HG03442 (cell line): ENCODE measurements at regions not wholly inside any gene's neighbourhood (a gene's known extent, or its start where the extent isn't known, plus 50 kb on each side); places are given as distances from the start of the nearest gene placed in this dataset.
A peak's percentile ranks its signal among the peaks of the same experiment; 100 is the strongest.
"Not testable (repeated sequence)": the region's sequence is repeated elsewhere in the genome, so short reads cannot be mapped to it uniquely, and the experiment has no call there.

Experiments used
- ATAC-seq: cut with Tn5 transposase; IDR thresholded peaks from one replicate; pipeline ENCODE4 v1.9.1; 2021; ENCODE audit warnings: mild to moderate bottlenecking, moderate library complexity; ENCODE audit not compliant: unreplicated experiment

DNA sequence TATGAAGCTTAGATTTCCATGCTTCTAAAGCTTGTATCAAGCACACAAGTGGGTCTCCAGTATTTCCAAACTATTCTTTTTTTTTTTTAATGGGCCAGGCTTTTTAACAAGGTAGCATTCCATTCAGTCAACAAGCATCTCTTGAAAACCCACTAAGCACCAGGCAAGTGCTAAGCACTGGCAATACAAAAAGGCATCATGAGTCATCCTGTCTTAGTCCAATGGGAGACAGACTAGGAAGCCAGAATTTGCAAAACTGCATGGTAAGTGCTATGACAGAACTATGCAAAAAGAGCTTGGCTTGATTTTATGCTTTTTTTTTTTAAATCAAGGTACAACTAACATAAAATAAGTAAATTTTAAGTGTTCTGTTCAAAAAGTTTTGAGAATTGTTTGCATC is 109.3 kb upstream of the DST start:
- no peak for ATAC-seq

DNA sequence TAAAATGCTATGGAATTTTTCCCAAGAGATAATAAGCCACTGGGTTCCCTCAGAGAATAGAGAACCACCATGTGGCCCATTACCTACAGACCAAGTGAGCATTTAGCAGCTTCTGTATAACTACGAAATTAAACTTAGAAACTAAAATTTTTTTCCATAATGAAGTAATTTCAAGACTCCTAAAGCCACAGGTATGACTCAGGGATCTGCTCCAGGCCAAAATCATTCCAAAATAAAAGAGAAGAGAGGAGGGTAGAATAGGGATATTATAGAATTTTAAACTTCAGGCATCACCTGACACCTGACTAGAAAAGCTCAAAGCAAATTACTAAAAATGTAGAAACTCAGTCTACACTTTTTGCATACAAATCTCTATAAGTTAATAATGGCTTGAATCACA is 108.9 kb upstream of the DST start:
- ATAC-seq: no peak

DNA sequence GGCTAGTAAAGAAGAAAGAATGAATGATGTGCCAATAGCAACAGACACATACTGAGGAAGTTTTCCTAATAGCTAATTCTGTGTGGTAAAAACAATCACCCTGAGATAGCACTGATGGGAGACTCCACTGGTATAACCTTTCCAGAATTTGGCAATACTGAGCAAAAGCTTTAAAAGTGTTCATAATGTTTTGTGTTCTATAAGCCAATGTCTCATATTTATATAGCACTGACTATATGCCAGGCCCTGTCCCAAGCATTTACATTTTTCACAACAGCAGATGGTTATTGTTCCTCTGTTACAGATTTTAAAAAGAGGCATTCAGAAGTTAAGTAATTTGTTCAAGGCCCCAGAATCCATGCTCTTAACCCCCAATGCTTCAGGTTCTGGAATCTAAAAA is 108.0 kb upstream of the DST start:
- no peak for ATAC-seq

DNA sequence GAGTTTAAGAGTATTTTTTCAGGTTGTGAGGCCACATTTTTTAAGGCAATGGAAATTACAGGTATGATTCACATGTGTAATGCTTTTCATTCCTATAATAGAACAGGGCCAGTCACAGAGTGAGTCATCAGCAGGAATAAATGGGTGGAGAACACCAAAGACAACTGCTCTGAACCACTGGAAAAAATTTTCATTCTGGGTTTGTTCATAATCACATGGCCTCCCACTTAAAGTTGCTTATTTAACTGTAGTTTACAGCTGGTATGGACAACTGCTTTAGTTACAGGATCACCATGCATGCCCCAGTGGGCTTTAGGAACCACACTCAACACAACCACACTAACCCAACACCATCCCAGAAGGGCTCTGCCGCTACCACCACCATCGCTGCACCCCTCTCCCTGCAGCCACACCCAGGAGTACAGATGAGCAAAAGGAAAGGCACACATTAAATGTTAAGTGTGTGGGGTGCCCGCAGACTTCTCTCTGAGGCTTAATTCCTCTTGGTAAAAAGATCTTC is 107.0 kb upstream of the DST start:
- no peak for ATAC-seq

DNA sequence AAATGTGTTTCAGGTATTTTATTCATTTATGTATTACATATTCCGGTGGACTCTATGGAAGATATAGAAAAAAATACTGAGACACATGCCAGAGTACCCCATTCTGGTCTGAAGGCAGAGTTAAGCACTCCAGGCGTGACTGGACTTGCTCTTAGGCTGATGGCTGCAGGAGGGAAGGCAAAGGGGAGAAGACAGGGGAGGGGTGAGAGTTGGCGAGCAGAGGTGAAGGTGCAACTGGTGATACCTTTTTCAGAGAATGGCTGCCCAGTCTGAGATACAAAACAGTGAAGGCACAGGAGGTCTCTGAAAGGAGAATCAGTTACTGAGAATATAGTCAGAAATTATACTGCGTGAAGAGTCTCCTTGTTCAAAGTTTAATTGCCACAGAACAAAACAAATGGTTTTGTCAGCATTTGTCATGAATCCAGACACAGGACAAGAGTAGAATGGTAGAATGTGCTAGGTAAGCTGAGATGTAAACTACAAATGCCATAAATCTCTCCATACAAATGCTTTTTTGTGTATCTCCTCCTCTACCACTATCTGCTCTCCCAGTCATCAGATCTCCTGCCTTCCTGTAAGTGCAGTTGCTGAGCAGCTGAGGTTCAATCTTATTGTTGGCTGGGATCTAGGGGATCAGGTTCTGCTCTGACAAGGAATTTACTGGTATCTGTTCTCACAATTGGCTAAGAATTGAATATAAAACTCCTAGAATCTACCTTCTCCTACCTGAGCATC is 104.2 kb upstream of the DST start:
- no peak for ATAC-seq

DNA sequence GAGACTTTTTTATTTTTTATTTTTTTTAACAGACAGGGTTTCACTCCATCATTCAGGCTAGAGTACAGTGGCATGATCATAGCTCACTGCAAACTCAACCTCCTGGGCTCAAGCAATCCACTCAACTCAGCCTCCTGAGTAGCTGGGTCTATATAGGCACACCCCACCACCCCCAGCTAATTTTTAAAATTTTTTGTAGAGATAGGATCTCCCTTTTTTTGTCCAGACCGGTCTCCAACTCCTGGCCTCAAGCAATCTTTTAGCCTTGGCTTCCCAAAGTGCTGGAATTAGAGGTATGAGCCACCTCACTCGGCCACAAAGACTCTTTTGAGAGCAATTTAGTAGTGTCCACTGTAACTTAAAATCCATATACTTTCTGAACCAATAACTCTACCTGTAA is 103.3 kb upstream of the DST start:
- ATAC-seq: no peak

DNA sequence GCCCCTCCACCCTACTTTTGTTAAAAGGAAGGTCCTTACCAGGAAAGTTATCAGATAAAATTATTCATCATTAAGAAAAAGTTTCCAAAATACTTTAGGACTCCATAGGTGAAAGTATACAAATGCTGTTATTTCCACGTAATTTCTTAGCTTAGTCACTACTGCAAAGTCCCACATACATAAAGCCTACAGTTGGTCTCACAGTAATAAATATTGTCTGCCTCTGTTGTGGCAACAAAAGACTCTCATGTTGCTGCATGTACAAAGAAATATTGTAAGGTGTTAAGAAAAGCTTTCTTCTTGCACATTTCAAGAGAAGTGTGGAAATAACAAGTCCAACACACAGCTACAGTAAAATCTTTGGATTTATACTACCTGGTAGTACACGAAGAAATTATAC is 102.4 kb upstream of the DST start:
- ATAC-seq: no peak

DNA sequence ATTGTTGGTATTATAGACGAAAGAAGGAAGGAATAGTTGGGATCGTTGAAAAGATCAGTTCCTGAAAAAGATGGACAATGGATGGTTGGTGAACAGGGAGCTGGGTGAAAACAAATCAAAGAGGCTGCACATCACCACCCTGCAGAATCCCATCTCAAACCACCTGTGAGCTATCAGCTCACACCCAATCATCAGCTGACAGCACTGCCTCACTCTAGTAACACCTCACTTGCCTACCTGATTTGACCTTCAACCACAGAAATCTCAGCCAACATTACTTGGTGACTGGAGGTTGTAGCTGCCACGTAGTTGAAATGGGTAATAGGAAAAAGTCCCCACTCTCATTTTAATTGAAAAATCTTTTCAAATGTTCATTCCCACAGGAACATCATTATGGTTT is 101.8 kb upstream of the DST start:
- ATAC-seq: peak; percentile 33

DNA sequence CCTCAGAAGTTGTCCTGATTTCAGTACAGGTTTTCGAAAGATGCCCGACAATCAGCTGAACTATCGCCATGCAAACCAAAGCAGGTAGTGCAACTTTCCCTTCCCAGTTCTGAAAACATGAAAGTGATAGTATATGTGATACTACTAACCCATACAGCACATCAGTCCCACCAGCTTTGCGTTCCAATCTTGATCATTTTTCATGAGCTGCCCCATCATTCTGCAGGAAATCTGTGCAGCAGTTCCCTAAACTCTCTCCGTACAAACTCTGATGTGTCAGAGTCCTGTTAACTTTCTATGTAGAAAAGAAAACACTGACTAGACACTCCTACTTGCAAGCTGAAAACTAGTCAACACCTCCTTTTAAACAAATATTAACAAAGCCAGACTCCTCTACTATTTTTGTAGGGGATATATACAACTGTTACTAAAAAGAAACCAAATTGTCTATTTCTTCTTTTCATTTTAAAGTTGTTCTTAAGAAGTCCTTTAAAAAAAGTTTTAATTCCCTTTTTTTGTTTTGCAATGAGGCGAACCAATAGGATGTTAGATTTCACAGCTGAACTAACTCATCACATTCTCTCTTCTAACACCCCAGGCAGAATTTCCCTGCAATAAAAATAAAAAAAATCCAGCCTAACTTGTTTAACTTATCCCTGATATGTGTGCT is 99.6 kb upstream of the DST start:
- ATAC-seq: peak; percentile 82

DNA sequence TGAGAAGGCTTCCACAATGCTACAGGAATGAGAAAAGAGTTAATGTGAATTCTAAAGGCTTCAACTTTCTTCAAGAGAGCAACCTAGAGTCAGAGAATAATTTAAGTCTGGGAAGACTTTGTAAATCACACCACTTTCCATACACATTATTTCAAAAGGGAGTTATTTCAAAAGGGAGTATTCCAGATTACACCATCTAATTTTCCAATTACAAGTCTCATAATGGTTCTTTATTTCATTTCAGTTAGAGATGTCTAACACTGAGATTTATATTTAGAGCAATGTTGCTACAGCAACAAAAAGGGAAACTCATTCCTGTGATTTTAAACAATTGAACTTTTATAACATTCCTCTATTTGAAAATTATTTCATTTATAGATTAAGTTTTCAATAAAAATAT is 98.8 kb upstream of the DST start:
- no peak for ATAC-seq

DNA sequence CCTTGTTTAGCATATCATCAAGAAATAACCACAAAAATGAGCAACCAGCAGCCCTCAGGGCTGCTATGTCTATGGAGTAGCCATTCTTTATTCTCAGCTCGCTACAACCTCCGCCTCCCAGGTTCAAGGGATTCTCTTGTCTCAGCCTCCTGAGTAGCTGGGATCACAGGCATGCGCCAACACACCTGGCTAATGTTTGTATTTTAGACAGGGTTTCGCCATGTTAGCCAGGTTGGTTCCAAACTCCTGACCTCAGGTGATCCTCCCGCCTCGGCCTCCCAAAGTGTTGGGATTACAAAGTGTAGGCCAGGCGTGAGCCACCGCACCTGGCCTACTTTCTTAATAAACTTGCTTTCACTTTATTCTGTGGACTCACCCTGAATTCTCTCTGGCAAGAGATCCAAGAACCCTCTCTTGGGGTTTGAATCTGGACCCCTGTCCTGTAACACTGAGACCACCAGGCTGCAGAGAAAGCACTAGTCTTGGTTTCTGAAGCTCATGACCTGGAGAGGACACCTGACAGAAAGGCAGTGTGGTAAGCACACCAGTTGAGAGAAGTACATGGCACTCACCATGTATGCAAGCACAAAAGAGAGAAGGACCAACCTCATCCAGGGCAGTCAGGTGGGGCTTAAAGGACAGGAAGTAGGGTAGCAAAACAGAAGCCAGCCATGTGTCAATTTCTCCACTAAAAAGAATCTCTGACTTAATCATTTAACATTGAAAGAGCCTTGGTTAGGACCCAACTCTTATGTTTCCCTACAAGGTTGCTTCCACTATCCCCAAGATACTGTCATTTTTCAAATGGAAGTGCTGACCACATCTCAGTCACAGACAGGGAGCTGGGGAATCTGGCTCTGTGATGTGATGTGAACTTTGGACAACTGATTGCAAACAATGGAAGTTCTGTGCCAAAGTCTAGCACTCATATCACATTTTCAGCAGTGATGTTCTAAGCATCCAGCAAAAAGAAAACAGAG is 97.4 kb upstream of the DST start:
- no peak for ATAC-seq

DNA sequence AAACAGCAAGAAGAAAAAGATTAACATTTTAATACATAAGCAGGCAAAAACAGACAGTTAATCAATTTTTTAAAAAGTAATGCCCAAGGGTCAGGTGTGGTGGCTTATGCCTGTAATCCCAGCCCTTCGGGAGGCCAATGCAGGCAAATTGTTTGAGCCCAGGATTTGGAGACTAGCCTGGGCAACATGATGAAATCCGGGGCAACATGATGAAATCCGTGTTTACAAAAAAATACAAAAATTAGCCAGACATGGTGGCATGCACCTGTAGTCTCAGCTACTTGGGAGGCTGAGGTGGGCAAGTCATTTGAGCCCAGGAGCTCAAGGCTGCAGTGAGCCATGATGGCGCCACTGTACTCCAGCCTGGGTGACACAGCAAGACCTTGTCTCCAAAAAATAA is 94.1 kb upstream of the DST start:
- ATAC-seq: no peak

DNA sequence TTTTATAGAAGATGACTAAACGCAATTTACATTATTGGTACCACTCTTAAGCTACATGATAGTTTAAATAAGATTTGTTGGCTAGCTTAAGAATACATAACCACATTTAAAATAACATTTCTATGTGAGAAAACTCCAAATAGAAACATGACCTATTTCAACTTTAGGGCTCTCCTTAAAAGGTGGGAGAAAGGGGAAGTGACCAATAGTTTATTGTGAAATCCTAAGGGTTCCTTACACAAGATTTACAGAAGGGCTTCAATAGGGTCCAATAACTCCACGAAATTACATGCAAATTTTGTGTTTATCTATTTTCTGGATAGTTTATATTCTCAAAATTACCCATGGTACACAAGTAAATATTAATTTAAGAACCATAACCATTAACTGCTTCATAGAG is 91.6 kb upstream of the DST start:
- no peak for ATAC-seq

DNA sequence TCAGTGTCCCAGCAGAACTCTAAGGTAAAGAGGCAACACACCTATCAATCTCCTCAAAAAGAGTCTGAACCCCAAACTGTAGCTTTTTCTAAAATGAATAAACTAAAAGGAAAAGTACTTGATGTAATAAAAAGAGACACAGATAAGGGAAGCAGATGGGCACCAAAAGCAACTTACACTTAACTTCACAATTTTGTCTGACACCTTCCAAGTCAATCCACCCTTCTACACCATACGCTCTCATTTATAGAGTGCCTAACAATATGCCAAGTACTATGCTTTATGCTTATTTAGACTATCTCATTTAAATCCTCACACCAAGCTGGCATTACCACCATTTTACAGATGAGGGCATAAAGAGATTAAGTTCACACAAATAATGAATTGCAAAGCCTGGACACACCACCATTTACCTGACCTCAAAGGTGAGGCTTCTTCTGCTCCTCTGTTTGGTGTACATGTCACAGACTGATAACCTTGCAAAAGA is 90.6 kb upstream of the DST start:
- ATAC-seq: no peak

DNA sequence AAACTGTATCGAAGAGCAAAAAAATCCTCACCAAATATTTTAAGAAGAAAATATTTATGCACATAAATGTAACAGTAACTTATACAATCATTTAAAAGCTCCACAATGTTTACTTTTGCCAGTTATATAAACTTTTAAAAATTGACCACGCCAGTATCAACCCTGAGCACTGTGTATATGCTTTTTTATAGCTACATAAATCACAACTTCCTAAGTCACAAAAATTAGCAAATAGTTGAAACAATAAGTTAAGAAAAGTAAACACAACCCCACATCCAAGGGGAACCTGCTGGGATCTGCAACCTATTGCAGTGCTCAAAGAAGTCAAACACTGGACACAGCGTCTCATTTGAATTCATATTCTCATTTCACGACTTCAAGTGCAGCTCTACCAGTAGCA is 89.8 kb upstream of the DST start:
- no peak for ATAC-seq

DNA sequence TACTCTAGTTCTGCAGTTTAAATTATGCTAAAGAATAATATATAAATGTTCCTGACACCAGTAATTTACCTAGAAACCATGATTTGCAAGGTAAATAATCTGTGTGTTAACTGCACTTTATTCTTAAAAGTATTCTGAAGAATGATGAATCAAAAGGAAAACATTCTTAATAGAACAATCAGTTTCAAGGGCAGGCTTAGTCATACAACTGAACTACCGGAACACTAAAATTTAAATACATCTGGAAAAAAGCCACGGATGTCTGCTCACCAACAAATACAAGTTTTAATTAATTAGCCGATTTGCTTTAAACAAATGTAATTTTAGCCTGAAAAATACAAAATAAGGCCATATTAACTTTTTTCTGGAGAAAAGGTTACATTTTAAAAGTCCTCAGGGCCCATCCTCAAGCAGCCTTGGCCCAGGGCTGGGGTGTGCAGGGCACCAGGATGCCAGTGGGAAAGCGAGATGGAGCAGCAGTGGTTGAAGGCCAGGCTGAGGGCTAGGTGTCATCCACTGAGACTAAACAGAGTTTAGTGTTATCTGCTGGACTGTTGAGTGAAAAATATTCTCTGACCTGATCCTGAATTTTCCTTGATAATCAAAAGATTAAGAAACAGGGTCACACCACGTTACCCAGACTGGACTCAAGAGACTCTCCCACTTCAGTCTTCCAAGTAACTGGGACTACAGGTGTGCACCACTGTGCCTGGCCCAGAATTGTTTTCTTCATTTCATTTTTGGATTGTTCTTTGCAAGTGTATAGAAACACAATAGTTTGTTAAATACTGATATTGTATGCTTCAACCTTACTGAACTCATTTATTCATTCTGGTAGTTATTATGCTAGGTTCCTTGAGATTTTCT is 88.2 kb upstream of the DST start:
- no peak for ATAC-seq

DNA sequence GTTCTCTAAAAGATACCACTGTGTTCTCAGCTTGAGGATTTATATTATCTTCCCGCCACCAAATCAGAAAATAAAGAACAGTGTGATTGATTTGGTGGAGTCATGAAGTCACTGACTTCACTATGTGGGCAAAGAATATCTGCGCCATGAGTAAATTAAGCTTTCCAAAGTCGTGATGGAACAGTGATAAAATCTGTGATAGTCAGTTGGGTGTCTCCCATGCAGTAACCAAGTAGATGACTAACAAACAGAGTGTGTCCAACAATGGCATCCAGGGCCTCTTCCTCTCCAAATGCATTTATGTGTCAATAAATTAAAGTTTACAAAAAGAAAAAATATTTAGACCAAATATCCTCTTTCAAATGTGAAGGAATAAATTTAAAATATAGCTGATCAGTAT is 87.0 kb upstream of the DST start:
- ATAC-seq: no peak

DNA sequence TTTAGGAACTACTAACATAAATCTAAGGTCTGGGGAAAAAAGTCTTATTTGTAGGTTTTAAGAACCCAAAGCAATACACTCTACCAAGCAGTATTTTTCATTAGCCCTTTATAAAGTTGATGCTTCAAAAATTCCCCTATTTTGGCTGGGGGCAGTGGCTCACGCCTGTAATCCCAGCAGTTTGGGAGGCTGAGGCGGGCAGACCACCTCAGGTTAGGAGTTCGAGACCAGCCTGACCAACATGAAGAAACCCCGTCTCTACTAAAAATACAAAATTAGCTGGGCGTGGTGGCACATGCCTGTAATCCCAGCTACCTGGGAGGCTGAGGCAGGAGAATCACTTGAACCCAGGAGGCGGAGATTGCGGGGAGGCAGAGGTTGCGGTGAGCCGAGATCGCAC is 86.5 kb upstream of the DST start:
- ATAC-seq: not testable (repeated sequence)

DNA sequence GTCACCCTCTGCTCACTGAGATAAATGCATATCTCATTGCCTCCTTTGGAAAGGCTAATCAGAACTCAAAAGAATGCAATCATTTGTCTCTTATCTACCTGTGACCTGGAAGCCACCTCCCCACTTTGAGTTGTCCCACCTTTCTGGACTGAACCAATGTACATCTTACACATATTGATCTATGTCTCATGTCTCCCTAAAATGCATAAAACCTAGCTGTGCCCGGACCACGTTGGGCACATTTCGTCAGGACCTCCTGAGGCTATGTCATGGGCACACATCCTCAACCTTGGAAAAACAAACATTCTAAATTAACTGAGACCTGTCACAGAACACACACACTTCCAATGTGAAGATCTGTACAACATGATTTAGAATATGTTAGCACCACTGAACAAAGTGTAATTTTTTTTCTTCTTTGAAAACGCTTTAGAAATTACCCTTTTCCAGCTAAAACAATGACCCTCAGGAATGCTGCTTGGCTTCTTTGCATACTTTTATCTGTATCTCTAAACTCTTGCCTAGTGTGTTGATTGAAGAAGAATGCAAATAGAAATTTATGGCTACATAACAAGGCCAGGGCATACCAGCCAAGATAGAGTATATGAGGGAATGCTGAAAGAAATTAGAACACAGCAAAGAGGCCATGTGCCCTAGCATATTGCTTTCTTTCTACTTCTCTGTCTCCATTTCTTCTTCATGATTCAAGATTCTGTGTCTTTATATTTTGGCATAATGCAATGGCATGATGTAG is 84.6 kb upstream of the DST start:
- ATAC-seq: no peak

DNA sequence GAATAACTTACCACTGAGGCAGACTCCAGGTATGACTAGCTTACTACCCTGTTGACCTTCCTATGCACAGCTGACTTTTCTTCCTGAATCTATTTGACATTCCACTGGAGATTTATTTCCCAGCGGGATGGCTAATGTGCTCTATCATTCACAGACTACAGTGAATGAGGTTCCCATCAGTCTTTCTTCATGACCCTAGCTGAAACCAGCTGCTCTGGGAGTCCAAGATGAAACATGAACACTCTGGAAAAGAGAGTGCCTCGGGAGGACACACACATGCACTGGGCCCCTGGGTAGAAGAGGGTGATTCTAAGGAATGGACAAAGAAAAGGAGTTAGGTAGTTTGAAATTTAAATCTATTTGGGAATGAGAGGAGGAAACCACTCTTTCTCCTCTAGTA is 82.6 kb upstream of the DST start:
- ATAC-seq: no peak
